ENCODE measurements at regions not wholly inside any gene's neighbourhood (a gene's known extent, or its start where the extent isn't known, plus 50 kb on each side); places are given as distances from the start of the nearest gene placed in this dataset.
A peak's percentile ranks its signal among the peaks of the same experiment; 100 is the strongest.
"Not testable (repeated sequence)": the region's sequence is repeated elsewhere in the genome, so short reads cannot be mapped to it uniquely, and the experiment has no call there.

- DNase-seq (ENCODE audit: low spot score): no peak
Measured at GRCh38 chr2:234189786-234190300, 139.3 kb downstream of the SPP2 start.

- no peak for DNase-seq (ENCODE audit: low spot score)
Measured at GRCh38 chr2:234189230-234189629, 138.7 kb downstream of the SPP2 start.

- DNase-seq (ENCODE audit: low spot score): no peak
Measured at GRCh38 chr2:234187646-234188174, 137.2 kb downstream of the SPP2 start.

GRCh38 chr2:234181121-234181520 lies 130.6 kb downstream of the SPP2 start:
- DNase-seq (ENCODE audit: low spot score): no peak

- no peak for DNase-seq (ENCODE audit: low spot score)
Measured at GRCh38 chr2:234179031-234179363, 128.5 kb downstream of the SPP2 start.

- DNase-seq (ENCODE audit: low spot score): no peak
Measured at GRCh38 chr2:234178330-234179030, 128.0 kb downstream of the SPP2 start.

- no peak for DNase-seq (ENCODE audit: low spot score)
Measured at GRCh38 chr2:234175649-234176048, 125.1 kb downstream of the SPP2 start.

GRCh38 chr2:234174742-234175141 lies 124.2 kb downstream of the SPP2 start:
- no peak for DNase-seq (ENCODE audit: low spot score)

GRCh38 chr2:234172532-234172931 lies 122.0 kb downstream of the SPP2 start:
- no peak for DNase-seq (ENCODE audit: low spot score)

- DNase-seq (ENCODE audit: low spot score): no peak
Measured at GRCh38 chr2:234172066-234172465, 121.6 kb downstream of the SPP2 start.

- DNase-seq (ENCODE audit: low spot score): no peak
Measured at GRCh38 chr2:234171666-234172065, 121.2 kb downstream of the SPP2 start.

GRCh38 chr2:234169674-234170073 lies 119.2 kb downstream of the SPP2 start:
- no peak for DNase-seq (ENCODE audit: low spot score)

GRCh38 chr2:234168605-234169570 lies 118.4 kb downstream of the SPP2 start:
- DNase-seq (ENCODE audit: low spot score): not testable (repeated sequence)

GRCh38 chr2:234166531-234166930 lies 116.0 kb downstream of the SPP2 start:
- no peak for DNase-seq (ENCODE audit: low spot score)

- no peak for DNase-seq (ENCODE audit: low spot score)
Measured at GRCh38 chr2:234165421-234165820, 114.9 kb downstream of the SPP2 start.

GRCh38 chr2:234164493-234165413 lies 114.3 kb downstream of the SPP2 start:
- DNase-seq (ENCODE audit: low spot score): peak; percentile 9

- DNase-seq (ENCODE audit: low spot score): no peak
Measured at GRCh38 chr2:234163510-234164045, 113.1 kb downstream of the SPP2 start.

- DNase-seq (ENCODE audit: low spot score): no peak
Measured at GRCh38 chr2:234162861-234163260, 112.4 kb downstream of the SPP2 start.

GRCh38 chr2:234161932-234162331 lies 111.4 kb downstream of the SPP2 start:
- no peak for DNase-seq (ENCODE audit: low spot score)

GRCh38 chr2:234158812-234159211 lies 108.3 kb downstream of the SPP2 start:
- no peak for DNase-seq (ENCODE audit: low spot score)

GRCh38 chr2:234157817-234158588 lies 107.5 kb downstream of the SPP2 start:
- no peak for DNase-seq (ENCODE audit: low spot score)
